Astrocyte (in vitro differentiated cells and primary cell): ENCODE measurements at regions not wholly inside any gene's neighbourhood (a gene's known extent, or its start where the extent isn't known, plus 50 kb on each side); places are given as distances from the start of the nearest gene placed in this dataset.

Source experiments
- DNase-seq: peaks from one replicate; pipeline ENCODE4 v3.0.0-alpha.2; 2010; ENCODE audit warnings: low read depth
- FAIRE-seq: peaks from 2 replicates; lab custom pipeline; 2011; peaks lifted over from hg19 to GRCh38; lab: Jason Lieb, UNC
- H2AFZ ChIP-seq: 2 replicates; pipeline ENCODE4 v1.6.0; 2012; ENCODE audit warnings: low read depth, low read length, inconsistent platforms
- H3K27ac ChIP-seq: 2 replicates; pipeline ENCODE4 v1.5.1; 2011; ENCODE audit warnings: low read depth, low read length, inconsistent platforms
- H3K27me3 ChIP-seq: 2 replicates; pipeline ENCODE4 v1.6.0; 2011; ENCODE audit warnings: low read length, inconsistent platforms; ENCODE audit not compliant: insufficient read depth
- H3K36me3 ChIP-seq: 2 replicates; pipeline ENCODE4 v1.5.1; 2011; ENCODE audit warnings: low read length, inconsistent platforms; ENCODE audit not compliant: insufficient read depth
- H3K4me1 ChIP-seq: 2 replicates; pipeline ENCODE4 v1.5.1; 2011; ENCODE audit warnings: low read length, inconsistent platforms; ENCODE audit not compliant: insufficient read depth
- H3K4me2 ChIP-seq: 2 replicates; pipeline ENCODE4 v1.6.0; 2012; ENCODE audit warnings: low read length, inconsistent platforms
- H3K4me3 ChIP-seq: 2 replicates; pipeline ENCODE4 v1.5.1; 2011; ENCODE audit warnings: low read depth, mild to moderate bottlenecking, low read length, inconsistent platforms; ENCODE audit not compliant: insufficient read depth
- H3K79me2 ChIP-seq: 2 replicates; pipeline ENCODE4 v1.6.0; 2012; ENCODE audit warnings: mild to moderate bottlenecking, low read length, inconsistent platforms; ENCODE audit not compliant: insufficient read depth
- H3K9ac ChIP-seq: 2 replicates; pipeline ENCODE4 v1.6.0; 2012; ENCODE audit warnings: mild to moderate bottlenecking, low read length, inconsistent platforms
- H3K9me3 ChIP-seq: 2 replicates; pipeline ENCODE4 v1.5.1; 2012; ENCODE audit warnings: low read depth, mild to moderate bottlenecking, low read length, inconsistent platforms; ENCODE audit not compliant: insufficient read depth
- H4K20me1 ChIP-seq: 2 replicates; pipeline ENCODE4 v1.6.0; 2012; ENCODE audit warnings: low read length, inconsistent platforms; ENCODE audit not compliant: insufficient read depth
- H3K27ac Mint-ChIP-seq: one replicate; pipeline ENCODE4 v1.8.0; 2021; ENCODE audit warnings: mild to moderate bottlenecking, mixed read lengths; ENCODE audit not compliant: unreplicated experiment
- H3K27me3 Mint-ChIP-seq: one replicate; pipeline ENCODE4 v1.8.0; 2021; ENCODE audit warnings: low read depth, mixed read lengths; ENCODE audit not compliant: unreplicated experiment
- H3K36me3 Mint-ChIP-seq: one replicate; pipeline ENCODE4 v1.8.0; 2021; ENCODE audit warnings: low read depth, mixed read lengths; ENCODE audit not compliant: unreplicated experiment
- H3K4me1 Mint-ChIP-seq: one replicate; pipeline ENCODE4 v1.8.0; 2021; ENCODE audit warnings: low read depth, mixed read lengths; ENCODE audit not compliant: unreplicated experiment
- H3K4me3 Mint-ChIP-seq: one replicate; pipeline ENCODE4 v1.8.0; 2021; ENCODE audit warnings: mild to moderate bottlenecking, moderate library complexity, mixed read lengths; ENCODE audit not compliant: unreplicated experiment
- H3K9me3 Mint-ChIP-seq: one replicate; pipeline ENCODE4 v1.8.0; 2021; ENCODE audit warnings: mild to moderate bottlenecking, mixed read lengths; ENCODE audit not compliant: unreplicated experiment
- EZH2 ChIP-seq: IDR thresholded peaks from 2 replicates; pipeline ENCODE4 v1.6.1; 2012; ENCODE audit warnings: mild to moderate bottlenecking, low read length, inconsistent platforms; ENCODE audit not compliant: insufficient read depth
- TF ChIP-seq, protein P1 (sequence below): IDR thresholded peaks from 2 replicates; pipeline ENCODE4 v1.5.1; 2011; ENCODE audit warnings: low read depth, mild to moderate bottlenecking, inconsistent platforms, low read length, moderate library complexity; ENCODE audit not compliant: insufficient read depth

GRCh38 chr20:53707371-53708055 lies 113.9 kb upstream of the ZNF217 start:
- Histone ChIP-seq H4K20me1 (no peaks in the 10 kb centered on the region), H3K4me1 (peaks cover 31% of the 10 kb centered on the region), H3K27ac (peak overlapping the region; percentile 78), H3K9ac (peak overlapping the region; percentile 66), H3K4me3 (peak overlapping the region; percentile 21), H3K79me2 (no peaks in the 10 kb centered on the region), H3K9me3 (no peaks in the 10 kb centered on the region), H3K36me3 (no peaks in the 10 kb centered on the region), H3K27me3 (no peaks in the 10 kb centered on the region), H3K4me2 (peak overlapping the region; percentile 74), H2AFZ (no peak overlapping the region)
- Mint-ChIP-seq H3K4me3 (no peak overlapping the region), H3K9me3 (no peaks in the 10 kb centered on the region), H3K27me3 (no peaks in the 10 kb centered on the region), H3K4me1 (peaks cover 31% of the 10 kb centered on the region), H3K36me3 (no peaks in the 10 kb centered on the region), H3K27ac (peak overlapping the region; percentile 97)
- TF ChIP-seq, protein P1, sequence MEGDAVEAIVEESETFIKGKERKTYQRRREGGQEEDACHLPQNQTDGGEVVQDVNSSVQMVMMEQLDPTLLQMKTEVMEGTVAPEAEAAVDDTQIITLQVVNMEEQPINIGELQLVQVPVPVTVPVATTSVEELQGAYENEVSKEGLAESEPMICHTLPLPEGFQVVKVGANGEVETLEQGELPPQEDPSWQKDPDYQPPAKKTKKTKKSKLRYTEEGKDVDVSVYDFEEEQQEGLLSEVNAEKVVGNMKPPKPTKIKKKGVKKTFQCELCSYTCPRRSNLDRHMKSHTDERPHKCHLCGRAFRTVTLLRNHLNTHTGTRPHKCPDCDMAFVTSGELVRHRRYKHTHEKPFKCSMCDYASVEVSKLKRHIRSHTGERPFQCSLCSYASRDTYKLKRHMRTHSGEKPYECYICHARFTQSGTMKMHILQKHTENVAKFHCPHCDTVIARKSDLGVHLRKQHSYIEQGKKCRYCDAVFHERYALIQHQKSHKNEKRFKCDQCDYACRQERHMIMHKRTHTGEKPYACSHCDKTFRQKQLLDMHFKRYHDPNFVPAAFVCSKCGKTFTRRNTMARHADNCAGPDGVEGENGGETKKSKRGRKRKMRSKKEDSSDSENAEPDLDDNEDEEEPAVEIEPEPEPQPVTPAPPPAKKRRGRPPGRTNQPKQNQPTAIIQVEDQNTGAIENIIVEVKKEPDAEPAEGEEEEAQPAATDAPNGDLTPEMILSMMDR = no peak
- TF ChIP-seq EZH2 = no peak
- DNase-seq (peak; percentile 57), FAIRE-seq (no peak)

GRCh38 chr20:53706466-53707370 lies 113.1 kb upstream of the ZNF217 start:
- Histone ChIP-seq H3K79me2 (no peaks in the 10 kb centered on the region), H3K27me3 (no peaks in the 10 kb centered on the region), H4K20me1 (no peaks in the 10 kb centered on the region), H3K4me1 (peaks cover 31% of the 10 kb centered on the region), H3K9ac (peak overlapping the region; percentile 66), H3K9me3 (no peaks in the 10 kb centered on the region), H3K27ac (peak overlapping the region; percentile 78), H2AFZ (no peak overlapping the region), H3K36me3 (no peaks in the 10 kb centered on the region), H3K4me2 (peak overlapping the region; percentile 74), H3K4me3 (no peak overlapping the region)
- DNase-seq (peak; percentile 45), FAIRE-seq (no peak)
- H3K27me3 Mint-ChIP-seq = no peaks in the 10 kb centered on the region
- no peaks in the 10 kb centered on the region for H3K36me3 Mint-ChIP-seq
- H3K4me1 Mint-ChIP-seq = peaks cover 31% of the 10 kb centered on the region
- H3K27ac Mint-ChIP-seq = peak overlapping the region; percentile 97
- no peaks in the 10 kb centered on the region for H3K9me3 Mint-ChIP-seq
- TF ChIP-seq, protein P1 = no peak
- no peak for TF ChIP-seq EZH2
- H3K4me3 Mint-ChIP-seq = no peak overlapping the region
